CD14-positive monocyte (primary cell): ENCODE measurements at regions not wholly inside any gene's neighbourhood (a gene's known extent, or its start where the extent isn't known, plus 50 kb on each side); places are given as distances from the start of the nearest gene placed in this dataset.

Experiments
- DNase-seq, 3 donors: peaks; one replicate each; pipeline ENCODE4 v3.0.0-alpha.2; 2011 to 2022
- H2AFZ ChIP-seq: 2 replicates; pipeline ENCODE4 v1.6.0; 2012; ENCODE audit warnings: mild to moderate bottlenecking, low read depth, low read length, inconsistent platforms; ENCODE audit not compliant: insufficient read depth, poor library complexity, severe bottlenecking
- H3K27ac ChIP-seq, 2 donors: 1 replicate in 1 of 2; 2 replicates in 1 of 2; pipeline ENCODE4 v1.5.1; 2012 to 2013; ENCODE audit warnings: low read length in 2 of 2, control low read depth in 1 of 2, inconsistent platforms in 1 of 2, low read depth in 1 of 2, mild to moderate bottlenecking in 1 of 2
- H3K27me3 ChIP-seq, 2 donors: one replicate each; pipeline versions ENCODE4 v1.6.0 to v1.6.1; 2011 to 2013; ENCODE audit warnings: low read length in 2 of 2; ENCODE audit not compliant: control insufficient read depth in 2 of 2, insufficient read depth in 2 of 2
- H3K36me3 ChIP-seq, 2 donors: replicated peaks in 1 of 2; 1 replicate in 1 of 2; 2 replicates in 1 of 2; pipeline versions ENCODE4 v1.5.1 to v1.6.1; 2012 to 2013; ENCODE audit warnings: low read length in 2 of 2, control low read depth in 1 of 2, inconsistent platforms in 1 of 2, mild to moderate bottlenecking in 1 of 2; ENCODE audit not compliant: insufficient read depth in 2 of 2, control insufficient read depth in 1 of 2
- H3K4me1 ChIP-seq, 2 donors: 1 replicate in 1 of 2; 2 replicates in 1 of 2; pipeline versions ENCODE4 v1.5.1 to v1.6.1; 2012 to 2013; ENCODE audit warnings: low read length in 2 of 2, control low read depth in 1 of 2, inconsistent platforms in 1 of 2, mild to moderate bottlenecking in 1 of 2, moderate library complexity in 1 of 2; ENCODE audit not compliant: insufficient read depth in 2 of 2, control insufficient read depth in 1 of 2
- H3K4me2 ChIP-seq: replicated peaks from 2 replicates; pipeline ENCODE3; 2012; ENCODE audit warnings: low read length, moderate library complexity, mild to moderate bottlenecking; ENCODE audit not compliant: poor library complexity, severe bottlenecking; ENCODE audit errors: extremely low read depth
- H3K4me3 ChIP-seq, 3 experiments: fragments of 200-600 bp in 1 of 3; sonication (generic) in 1 of 3; replicated peaks in 1 of 3; 1 replicate in 2 of 3; 2 replicates in 1 of 3; pipeline ENCODE4 v1.5.1; 2011 to 2013; ENCODE audit warnings: low read length in 3 of 3, mild to moderate bottlenecking in 3 of 3, control low read depth in 2 of 3, low read depth in 2 of 3, inconsistent platforms in 1 of 3, moderate library complexity in 1 of 3
- H3K79me2 ChIP-seq: 2 replicates; pipeline ENCODE4 v1.6.0; 2012; ENCODE audit warnings: mild to moderate bottlenecking, control low read depth, inconsistent platforms, low read length, moderate library complexity; ENCODE audit not compliant: insufficient read depth
- H3K9ac ChIP-seq: 2 replicates; pipeline ENCODE4 v1.6.0; 2017; ENCODE audit warnings: low read length, mild to moderate bottlenecking; ENCODE audit not compliant: insufficient read depth, poor library complexity, severe bottlenecking
- H3K9me3 ChIP-seq, 2 donors: replicated peaks in 1 of 2; 1 replicate in 1 of 2; 2 replicates in 1 of 2; pipeline versions ENCODE4 v1.5.1 to v1.6.1; 2012 to 2013; ENCODE audit warnings: low read length in 2 of 2, control low read depth in 1 of 2; ENCODE audit not compliant: control insufficient read depth in 1 of 2, insufficient read depth in 1 of 2
- H4K20me1 ChIP-seq: 2 replicates; pipeline ENCODE4 v1.6.0; 2012; ENCODE audit warnings: mild to moderate bottlenecking, low read length, control low read depth, moderate library complexity; ENCODE audit not compliant: insufficient read depth
- H3K27ac Mint-ChIP-seq, 7 donors: one replicate each; pipeline ENCODE4 v1.8.0; 2020; ENCODE audit warnings: mild to moderate bottlenecking in 7 of 7, mixed read lengths in 7 of 7, moderate library complexity in 6 of 7, inconsistent platforms in 2 of 7
- H3K27me3 Mint-ChIP-seq, 3 donors: one replicate each; pipeline ENCODE4 v1.8.0; 2021 to 2022; ENCODE audit warnings: low read depth in 3 of 3, mild to moderate bottlenecking in 3 of 3, mixed read lengths in 3 of 3, moderate library complexity in 3 of 3, inconsistent platforms in 1 of 3
- H3K36me3 Mint-ChIP-seq, 2 donors: one replicate each; pipeline ENCODE4 v1.8.0; 2020; ENCODE audit warnings: mixed read lengths in 2 of 2, inconsistent platforms in 1 of 2, mild to moderate bottlenecking in 1 of 2
- H3K4me1 Mint-ChIP-seq: one replicate; pipeline ENCODE4 v1.8.0; 2020; ENCODE audit warnings: mild to moderate bottlenecking, mixed read lengths
- H3K4me3 Mint-ChIP-seq, 2 donors: one replicate each; pipeline ENCODE4 v1.8.0; 2020; ENCODE audit warnings: mild to moderate bottlenecking in 2 of 2, mixed read lengths in 2 of 2, moderate library complexity in 1 of 2
- H3K9me3 Mint-ChIP-seq, 7 donors: one replicate each; pipeline ENCODE4 v1.8.0; 2020 to 2022; ENCODE audit warnings: mixed read lengths in 7 of 7, mild to moderate bottlenecking in 6 of 7, moderate library complexity in 6 of 7, inconsistent platforms in 2 of 7
- CTCF ChIP-seq: fragments of 200-600 bp; IDR thresholded peaks from one replicate; pipeline ENCODE4 v1.8.0; 2022; ENCODE audit warnings: antibody characterized with exemption, mild to moderate bottlenecking
- WGBS: methylation state at CpG from one replicate; pipeline ENCODE4 v1.1.5; 2013; ENCODE audit warnings: missing lambda C conversion rate; ENCODE audit not compliant: insufficient coverage; 5-methylcytosine and 5-hydroxymethylcytosine counted together
- intact Hi-C, 2 donors: fragments of 100-400 bp; cut with micrococcal nuclease; formaldehyde crosslinking; loops; one replicate each; pipeline versions ENCODE4 v1.15.0 to v1.15.1; 2023

DNA sequence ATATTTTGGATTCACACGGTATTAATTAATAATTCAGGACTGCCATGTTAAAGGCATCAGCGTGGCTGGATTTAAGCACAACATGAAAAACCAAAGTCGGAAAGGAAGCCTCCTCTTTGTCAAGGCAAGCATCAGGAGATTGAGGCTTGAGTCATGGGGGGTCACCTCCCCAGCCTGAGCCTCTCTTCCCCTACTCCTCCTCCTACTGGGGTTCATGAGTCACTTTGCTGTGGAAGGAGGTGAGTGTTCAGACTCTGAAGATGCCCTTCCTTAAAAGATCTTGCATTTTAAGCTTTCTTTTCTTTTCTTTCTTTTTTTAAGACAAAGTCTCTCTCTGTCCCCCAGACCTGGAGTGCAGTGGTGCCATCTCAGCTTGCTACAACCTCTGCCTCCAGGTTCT, 235.3 kb upstream of the USP9Y start:
- no peak for TF ChIP-seq CTCF
- Histone ChIP-seq H3K4me2 (no peak overlapping the region), H3K4me1 (no peaks in the 10 kb centered on the region), H3K36me3 (no peaks in the 10 kb centered on the region), H2AFZ (no peak overlapping the region), H3K9ac (no peak overlapping the region), H3K27ac (no peak overlapping the region), H3K79me2 (no peaks in the 10 kb centered on the region), H3K4me3 (no peak overlapping the region), H3K9me3 (peaks cover 0 to 4% of the 10 kb centered on the region in 2 donors), H4K20me1 (no peaks in the 10 kb centered on the region), H3K27me3 (no peaks in the 10 kb centered on the region)
- DNase-seq, result no peak
- no peaks in the 10 kb centered on the region for H3K27me3 Mint-ChIP-seq
- no peaks in the 10 kb centered on the region for H3K36me3 Mint-ChIP-seq
- H3K9me3 Mint-ChIP-seq, result peaks cover 0 to 6% (median 0%) of the 10 kb centered on the region in 7 donors
- 100% methylated on average over 1 of the region's 3 CpGs for WGBS
- intact Hi-C loops, result no loop called here
- H3K27ac Mint-ChIP-seq, result no peak overlapping the region
- H3K4me3 Mint-ChIP-seq, result no peak overlapping the region
- no peaks in the 10 kb centered on the region for H3K4me1 Mint-ChIP-seq

DNA sequence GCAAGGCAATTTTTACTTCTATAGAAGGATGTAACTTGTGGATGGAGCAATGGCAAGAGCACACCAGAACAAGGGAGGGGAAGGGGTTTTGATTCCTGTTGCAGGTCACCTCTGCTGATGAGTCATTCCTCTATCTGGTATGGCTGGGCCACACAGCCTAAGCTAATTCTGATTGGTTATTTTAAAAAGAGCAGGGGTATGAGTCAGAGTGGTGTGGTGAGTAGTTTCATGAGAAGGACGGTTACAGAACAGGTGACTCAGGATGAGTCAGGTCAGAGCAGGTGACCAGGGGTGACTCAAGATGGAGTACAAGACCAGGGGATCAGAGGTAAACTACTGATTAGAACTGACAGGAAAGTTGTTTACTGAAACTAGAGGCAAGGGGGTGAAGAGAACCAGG, 231.9 kb upstream of the USP9Y start:
- Histone ChIP-seq H3K27ac (no peak overlapping the region), H3K4me1 (no peaks in the 10 kb centered on the region), H3K9me3 (peaks cover 0 to 4% of the 10 kb centered on the region in 2 donors), H2AFZ (no peak overlapping the region), H3K36me3 (no peaks in the 10 kb centered on the region), H3K9ac (no peak overlapping the region), H3K4me3 (no peak overlapping the region), H3K27me3 (no peaks in the 10 kb centered on the region), H3K79me2 (no peaks in the 10 kb centered on the region), H4K20me1 (no peaks in the 10 kb centered on the region), H3K4me2 (no peak overlapping the region)
- Mint-ChIP-seq H3K4me3 (no peak overlapping the region), H3K36me3 (no peaks in the 10 kb centered on the region), H3K27ac (no peak overlapping the region), H3K27me3 (no peaks in the 10 kb centered on the region), H3K4me1 (no peaks in the 10 kb centered on the region), H3K9me3 (peaks cover 0 to 6% (median 0%) of the 10 kb centered on the region in 7 donors)
- intact Hi-C loops, result no loop called here
- 86% methylated on average over 1 of the region's 1 CpG for WGBS
- DNase-seq, result no peak
- TF ChIP-seq CTCF, result no peak
